Small intestine (tissue), 7 donors: ENCODE measurements at regions not wholly inside any gene's neighbourhood (a gene's known extent, or its start where the extent isn't known, plus 50 kb on each side); places are given as distances from the start of the nearest gene placed in this dataset.

ENCODE experiments used
- DNase-seq, 2 donors: peaks; one replicate each; pipeline versions ENCODE4 v3.0.0 to v3.0.0-alpha.2; 2013
- FAIRE-seq: peaks from 2 replicates; lab custom pipeline; 2012; peaks lifted over from hg19 to GRCh38; lab: Jason Lieb, UNC
- H3K27ac ChIP-seq, 3 donors: one replicate each; pipeline ENCODE4 v1.5.1; 2013; ENCODE audit warnings: low read length in 2 of 3, mild to moderate bottlenecking in 2 of 3, control low read depth in 1 of 3, inconsistent platforms in 1 of 3, low read depth in 1 of 3, moderate library complexity in 1 of 3
- H3K27me3 ChIP-seq, 3 donors: one replicate each; pipeline ENCODE4 v1.6.1; 2013; ENCODE audit warnings: low read length in 3 of 3, inconsistent platforms in 1 of 3; ENCODE audit not compliant: control insufficient read depth in 3 of 3, insufficient read depth in 3 of 3
- H3K36me3 ChIP-seq, 3 donors: one replicate each; pipeline ENCODE4 v1.6.1; 2013; ENCODE audit warnings: low read length in 3 of 3, inconsistent platforms in 1 of 3, low read depth in 1 of 3, mild to moderate bottlenecking in 1 of 3, moderate library complexity in 1 of 3; ENCODE audit not compliant: control insufficient read depth in 3 of 3, insufficient read depth in 2 of 3
- H3K4me1 ChIP-seq, 3 donors: one replicate each; pipeline ENCODE4 v1.6.1; 2013; ENCODE audit warnings: low read length in 2 of 3, inconsistent platforms in 1 of 3, low read depth in 1 of 3, mild to moderate bottlenecking in 1 of 3, moderate library complexity in 1 of 3; ENCODE audit not compliant: control insufficient read depth in 3 of 3, insufficient read depth in 2 of 3
- H3K4me3 ChIP-seq, 3 donors: one replicate each; pipeline ENCODE4 v1.5.1; 2013; ENCODE audit warnings: low read length in 3 of 3, control low read depth in 1 of 3, inconsistent platforms in 1 of 3, low read depth in 1 of 3, mild to moderate bottlenecking in 1 of 3, moderate library complexity in 1 of 3
- H3K9me3 ChIP-seq, 2 donors: one replicate each; pipeline ENCODE4 v1.6.1; 2013; ENCODE audit warnings: low read depth in 1 of 2, low read length in 1 of 2; ENCODE audit not compliant: control insufficient read depth in 2 of 2, insufficient read depth in 1 of 2
- WGBS, 3 donors: extraction: QIAGEN DNeasy Blood & Tissue Kit; methylation state at CpG; one replicate each; pipeline ENCODE4 v1.1.7; 2013; 5-methylcytosine and 5-hydroxymethylcytosine counted together
- donor health status: healthy with polysubstance abuse.
- donor health status: control.
- donor health status: control.
- donor health status: Bipolar disorder and iron deficiency.
- donor health status: healthy.

GRCh38 chr12:75666939-75667334 is 155.5 kb upstream of the KRR1 start:
- Histone ChIP-seq H3K27me3 (no peaks in the 10 kb centered on the region), H3K4me1 (peaks cover 0 to 16% (median 5%) of the 10 kb centered on the region in 3 donors), H3K4me3 (no peak overlapping the region), H3K27ac (peak overlapping the region in 2 of 3 donors; percentile 20 to 40), H3K36me3 (no peaks in the 10 kb centered on the region), H3K9me3 (no peaks in the 10 kb centered on the region)
- no peak for FAIRE-seq
- peak in 1 of 2 donors; percentile 5 for DNase-seq
- WGBS, 3 donors = 17 to 29% (median 25%) methylated on average over 2 of the region's 2 CpGs

- Histone ChIP-seq H3K36me3 (no peaks in the 10 kb centered on the region), H3K9me3 (no peaks in the 10 kb centered on the region), H3K27ac (peak overlapping the region in 2 of 3 donors; percentile 20 to 40), H3K4me1 (peaks cover 0 to 16% (median 5%) of the 10 kb centered on the region in 3 donors), H3K4me3 (no peak overlapping the region), H3K27me3 (no peaks in the 10 kb centered on the region)
- FAIRE-seq (peak; percentile 92), DNase-seq (peak; percentile 56 to 73)
- 12 to 48% (median 33%) methylated on average over 5 of the region's 5 CpGs for WGBS, 3 donors
These were observed 154.9 kb upstream of the KRR1 start for GRCh38 chr12:75666126-75666938.

- Histone ChIP-seq H3K4me1 (peaks cover 0 to 16% (median 5%) of the 10 kb centered on the region in 3 donors), H3K27ac (no peak overlapping the region), H3K9me3 (no peaks in the 10 kb centered on the region), H3K36me3 (no peaks in the 10 kb centered on the region), H3K27me3 (no peaks in the 10 kb centered on the region), H3K4me3 (no peak overlapping the region)
- no peak for DNase-seq
- FAIRE-seq = no peak
- 72 to 93% (median 87%) methylated on average over 2 of the region's 2 CpGs for WGBS, 3 donors
These were observed 153.8 kb upstream of the KRR1 start for GRCh38 chr12:75665216-75665615.

GRCh38 chr12:75662511-75663159 is 151.2 kb upstream of the KRR1 start:
- H3K9me3 ChIP-seq = no peaks in the 10 kb centered on the region
- no peaks in the 10 kb centered on the region for H3K36me3 ChIP-seq
- no peak for DNase-seq
- FAIRE-seq = no peak
- no peak overlapping the region for H3K27ac ChIP-seq
- 62 to 78% (median 76%) methylated on average over 2 of the region's 2 CpGs for WGBS, 3 donors
- no peaks in the 10 kb centered on the region for H3K27me3 ChIP-seq
- H3K4me3 ChIP-seq = no peak overlapping the region
- peaks cover 0 to 14% (median 5%) of the 10 kb centered on the region in 3 donors for H3K4me1 ChIP-seq

- Histone ChIP-seq H3K9me3 (no peaks in the 10 kb centered on the region), H3K27me3 (no peaks in the 10 kb centered on the region), H3K4me1 (peaks cover 0 to 9% (median 3%) of the 10 kb centered on the region in 3 donors), H3K4me3 (no peak overlapping the region), H3K36me3 (no peaks in the 10 kb centered on the region), H3K27ac (no peak overlapping the region)
- WGBS, 3 donors = 59 to 67% (median 65%) methylated on average over 1 of the region's 1 CpG
- DNase-seq (no peak), FAIRE-seq (no peak)
These were observed 150.5 kb upstream of the KRR1 start for GRCh38 chr12:75661908-75662307.

GRCh38 chr12:75660805-75661404 is 149.5 kb upstream of the KRR1 start:
- DNase-seq = no peak
- FAIRE-seq = no peak

GRCh38 chr12:75660107-75660530 is 148.7 kb upstream of the KRR1 start:
- H3K27me3 ChIP-seq = no peaks in the 10 kb centered on the region
- no peak overlapping the region for H3K4me3 ChIP-seq
- H3K4me1 ChIP-seq = no peaks in the 10 kb centered on the region
- FAIRE-seq (no peak), DNase-seq (no peak)
- H3K27ac ChIP-seq = no peak overlapping the region
- 52 to 73% (median 58%) methylated on average over 4 of the region's 4 CpGs for WGBS, 3 donors
- H3K36me3 ChIP-seq = no peaks in the 10 kb centered on the region
- H3K9me3 ChIP-seq = no peaks in the 10 kb centered on the region

More at GRCh38 chr12:75660805-75661404, 149.5 kb upstream of the KRR1 start:
- Histone ChIP-seq H3K4me1 (peaks cover 0 to 3% (median 0%) of the 10 kb centered on the region in 3 donors), H3K4me3 (no peak overlapping the region), H3K27ac (no peak overlapping the region), H3K27me3 (no peaks in the 10 kb centered on the region), H3K36me3 (no peaks in the 10 kb centered on the region), H3K9me3 (no peaks in the 10 kb centered on the region)
- WGBS, 3 donors = 86 to 92% (median 88%) methylated on average over 3 of the region's 3 CpGs
